GM12878 (cell line): ENCODE measurements at regions not wholly inside any gene's neighbourhood (a gene's known extent, or its start where the extent isn't known, plus 50 kb on each side); places are given as distances from the start of the nearest gene placed in this dataset.

Experiments used
- ATAC-seq: fragments of 200-7000 bp; cut with Tn5 transposase; 3 replicates; pipeline ENCODE4 v1.9.1; 2020; ENCODE audit warnings: mild to moderate bottlenecking, moderate library complexity
- BruUV-seq: library from RNA; stranded (reverse); fragments of 400-500 nt; replicated peaks from 2 replicates; lab custom pipeline; 2021; lab: Mats Ljungman, UMichigan
- CTCF ChIA-PET: fragments of 300-600 bp; sonication (Branson Sonifier 250); formaldehyde crosslinking; extraction: SDS; loops from one replicate; lab custom pipeline; 2021; ENCODE audit warnings: inconsistent platforms; lab: Yijun Ruan, JAX
- POLR2A ChIA-PET: fragments of 350-600 bp; formaldehyde crosslinking; extraction: SDS; loops from one replicate; lab custom pipeline; 2021; ENCODE audit warnings: inconsistent platforms; lab: Charles Lee
- RAD21 ChIA-PET: fragments of 300-600 bp; sonication (Branson Sonifier 250); formaldehyde crosslinking; loops from one replicate; lab custom pipeline; 2023; ENCODE audit warnings: antibody characterized with exemption; ENCODE audit not compliant: unreplicated experiment; lab: Charles Lee
- SMC1A ChIA-PET: fragments of 300-600 bp; sonication (Branson Sonifier 250); formaldehyde crosslinking; loops from one replicate; lab custom pipeline; 2023; ENCODE audit not compliant: unreplicated experiment, uncharacterized antibody; lab: Charles Lee
- DNase-seq: peaks from one replicate; pipeline ENCODE4 v3.0.0-alpha.2; 2011; ENCODE audit warnings: low read depth, low spot score
- FAIRE-seq: peaks from 3 replicates; lab custom pipeline; 2011; peaks lifted over from hg19 to GRCh38; lab: Jason Lieb, UNC
- H2AFZ ChIP-seq: 2 replicates; pipeline ENCODE4 v1.6.0; 2011; ENCODE audit warnings: low read depth, low read length, control low read depth; ENCODE audit not compliant: control insufficient read depth
- H3K27ac ChIP-seq: 2 replicates; pipeline ENCODE4 v1.5.1; 2011; ENCODE audit warnings: control low read depth; ENCODE audit not compliant: control insufficient read depth, insufficient read depth
- H3K27me3 ChIP-seq, 2 experiments: replicated peaks in 1 of 2; 2 replicates each; pipeline versions ENCODE4 v1.6.0 to v1.6.1; 2011; ENCODE audit warnings: low read length in 1 of 2; ENCODE audit not compliant: control insufficient read depth in 2 of 2, insufficient read depth in 2 of 2
- H3K36me3 ChIP-seq, 2 experiments: 2 replicates each; pipeline ENCODE4 v1.5.1; 2011; ENCODE audit warnings: low read length in 1 of 2; ENCODE audit not compliant: control insufficient read depth in 2 of 2, insufficient read depth in 2 of 2
- H3K4me1 ChIP-seq: 2 replicates; pipeline ENCODE4 v1.6.1; 2011; ENCODE audit warnings: mild to moderate bottlenecking, low read length, moderate library complexity, mixed read lengths; ENCODE audit not compliant: control insufficient read depth, insufficient read depth
- H3K4me2 ChIP-seq: 2 replicates; pipeline ENCODE4 v1.6.0; 2011; ENCODE audit warnings: control low read depth; ENCODE audit not compliant: control insufficient read depth, insufficient read depth
- H3K4me3 ChIP-seq: fragments of 200-600 bp; sonication (generic); 2 replicates; pipeline ENCODE4 v1.5.1; 2016
- H3K79me2 ChIP-seq: 2 replicates; pipeline ENCODE4 v1.6.0; 2011; ENCODE audit warnings: low read length; ENCODE audit not compliant: control insufficient read depth, insufficient read depth
- H3K9ac ChIP-seq: 2 replicates; pipeline ENCODE4 v1.8.0; 2011; ENCODE audit warnings: low read length, control low read depth, mixed read lengths; ENCODE audit not compliant: control insufficient read depth, insufficient read depth
- H3K9me3 ChIP-seq: replicated peaks from 3 replicates; pipeline ENCODE4 v1.5.1; 2011; ENCODE audit warnings: mild to moderate bottlenecking, low read length; ENCODE audit not compliant: control insufficient read depth, insufficient read depth
- H4K20me1 ChIP-seq: 2 replicates; pipeline ENCODE4 v1.6.0; 2011; ENCODE audit not compliant: control insufficient read depth, insufficient read depth
- WGBS: methylation state at CpG from one replicate; pipeline ENCODE4 v1.1.6; 2016; ENCODE audit warnings: low lambda C conversion rate; ENCODE audit not compliant: insufficient replicate concordance, insufficient coverage; ENCODE audit errors: missing lambda C conversion rate; 5-methylcytosine and 5-hydroxymethylcytosine counted together
- in situ Hi-C: fragments of 300-500 bp; cut with MboI; formaldehyde crosslinking; loops from 9 replicates; pipeline ENCODE4 v1.14.3; 2018; ENCODE audit warnings: mixed read lengths
- intact Hi-C: fragments of 100-400 bp; cut with micrococcal nuclease; formaldehyde crosslinking; loops from one replicate; pipeline ENCODE4 v1.14.2; 2022; ENCODE audit not compliant: unreplicated experiment
- TF ChIP-seq, protein P1 (sequence below): IDR thresholded peaks from 2 replicates; pipeline ENCODE4 v1.6.1; 2012; ENCODE audit warnings: low read depth, low read length, improper control_type of control experiment
- TF ChIP-seq, protein P2 (sequence below): fragments of 450-650 bp; IDR thresholded peaks from 2 replicates; pipeline ENCODE4 v1.6.1; 2017; ENCODE audit warnings: mild to moderate bottlenecking, moderate library complexity

DNA sequence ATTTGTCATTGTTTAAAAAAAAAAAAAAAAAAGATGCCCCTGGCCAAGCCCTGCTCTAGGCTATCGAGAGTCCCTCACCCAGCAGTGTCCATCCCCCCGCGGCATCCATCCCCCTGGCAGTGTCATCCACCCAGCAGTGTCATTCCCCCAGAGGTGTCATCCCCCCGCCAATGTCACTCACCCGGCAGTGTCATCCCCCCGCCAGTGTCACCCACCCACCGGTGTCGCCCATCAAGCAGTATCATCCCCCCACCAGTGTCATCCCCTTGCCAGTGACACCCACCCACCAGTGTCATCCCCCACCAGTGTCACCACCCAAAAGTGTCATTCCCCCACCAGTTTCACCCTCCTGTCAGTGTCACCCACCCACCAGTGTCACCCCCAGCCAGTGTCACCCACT is 99.3 kb upstream of the PRR20G start:
- H3K4me3 ChIP-seq = no peak overlapping the region
- TF ChIP-seq, protein P1, sequence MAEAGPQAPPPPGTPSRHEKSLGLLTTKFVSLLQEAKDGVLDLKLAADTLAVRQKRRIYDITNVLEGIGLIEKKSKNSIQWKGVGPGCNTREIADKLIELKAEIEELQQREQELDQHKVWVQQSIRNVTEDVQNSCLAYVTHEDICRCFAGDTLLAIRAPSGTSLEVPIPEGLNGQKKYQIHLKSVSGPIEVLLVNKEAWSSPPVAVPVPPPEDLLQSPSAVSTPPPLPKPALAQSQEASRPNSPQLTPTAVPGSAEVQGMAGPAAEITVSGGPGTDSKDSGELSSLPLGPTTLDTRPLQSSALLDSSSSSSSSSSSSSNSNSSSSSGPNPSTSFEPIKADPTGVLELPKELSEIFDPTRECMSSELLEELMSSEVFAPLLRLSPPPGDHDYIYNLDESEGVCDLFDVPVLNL = no peak
- TF ChIP-seq, protein P2, sequence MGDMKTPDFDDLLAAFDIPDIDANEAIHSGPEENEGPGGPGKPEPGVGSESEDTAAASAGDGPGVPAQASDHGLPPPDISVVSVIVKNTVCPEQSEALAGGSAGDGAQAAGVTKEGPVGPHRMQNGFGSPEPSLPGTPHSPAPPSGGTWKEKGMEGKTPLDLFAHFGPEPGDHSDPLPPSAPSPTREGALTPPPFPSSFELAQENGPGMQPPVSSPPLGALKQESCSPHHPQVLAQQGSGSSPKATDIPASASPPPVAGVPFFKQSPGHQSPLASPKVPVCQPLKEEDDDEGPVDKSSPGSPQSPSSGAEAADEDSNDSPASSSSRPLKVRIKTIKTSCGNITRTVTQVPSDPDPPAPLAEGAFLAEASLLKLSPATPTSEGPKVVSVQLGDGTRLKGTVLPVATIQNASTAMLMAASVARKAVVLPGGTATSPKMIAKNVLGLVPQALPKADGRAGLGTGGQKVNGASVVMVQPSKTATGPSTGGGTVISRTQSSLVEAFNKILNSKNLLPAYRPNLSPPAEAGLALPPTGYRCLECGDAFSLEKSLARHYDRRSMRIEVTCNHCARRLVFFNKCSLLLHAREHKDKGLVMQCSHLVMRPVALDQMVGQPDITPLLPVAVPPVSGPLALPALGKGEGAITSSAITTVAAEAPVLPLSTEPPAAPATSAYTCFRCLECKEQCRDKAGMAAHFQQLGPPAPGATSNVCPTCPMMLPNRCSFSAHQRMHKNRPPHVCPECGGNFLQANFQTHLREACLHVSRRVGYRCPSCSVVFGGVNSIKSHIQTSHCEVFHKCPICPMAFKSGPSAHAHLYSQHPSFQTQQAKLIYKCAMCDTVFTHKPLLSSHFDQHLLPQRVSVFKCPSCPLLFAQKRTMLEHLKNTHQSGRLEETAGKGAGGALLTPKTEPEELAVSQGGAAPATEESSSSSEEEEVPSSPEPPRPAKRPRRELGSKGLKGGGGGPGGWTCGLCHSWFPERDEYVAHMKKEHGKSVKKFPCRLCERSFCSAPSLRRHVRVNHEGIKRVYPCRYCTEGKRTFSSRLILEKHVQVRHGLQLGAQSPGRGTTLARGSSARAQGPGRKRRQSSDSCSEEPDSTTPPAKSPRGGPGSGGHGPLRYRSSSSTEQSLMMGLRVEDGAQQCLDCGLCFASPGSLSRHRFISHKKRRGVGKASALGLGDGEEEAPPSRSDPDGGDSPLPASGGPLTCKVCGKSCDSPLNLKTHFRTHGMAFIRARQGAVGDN = no peak
- TF ChIP-seq, all 136 proteins: peak for 0
- WGBS = 59% methylated on average over 7 of the region's 8 CpGs
- H3K9ac ChIP-seq = no peak overlapping the region
- no peaks in the 10 kb centered on the region for H3K9me3 ChIP-seq
- DNase-seq (no peak), FAIRE-seq (no peak), ATAC-seq (no peak)
- no peak overlapping the region for H2AFZ ChIP-seq
- RAD21 ChIA-PET = no interaction called here
- no peak overlapping the region for H3K4me2 ChIP-seq
- SMC1A ChIA-PET = no interaction called here
- in situ Hi-C loops = no loop called here
- H3K4me1 ChIP-seq = no peaks in the 10 kb centered on the region
- no peaks in the 10 kb centered on the region for H3K79me2 ChIP-seq
- intact Hi-C loops = no loop called here
- no peaks in the 10 kb centered on the region for H4K20me1 ChIP-seq
- H3K27ac ChIP-seq = no peak overlapping the region
- POLR2A ChIA-PET = no interaction called here
- H3K27me3 ChIP-seq = peaks cover 0 to 2% of the 10 kb centered on the region in 2 experiments; a peak in 2 of 4 replicates
- no peaks in the 10 kb centered on the region for H3K36me3 ChIP-seq
- BruUV-seq = no TSS peak
- CTCF ChIA-PET = no interaction called here
